ELF-1 (cell line): ENCODE measurements at regions not wholly inside any gene's neighbourhood (a gene's known extent, or its start where the extent isn't known, plus 50 kb on each side); places are given as distances from the start of the nearest gene placed in this dataset.
A peak's percentile ranks its signal among the peaks of the same experiment; 100 is the strongest.

Experiments used
- DNase-seq: peaks from one replicate; pipeline ENCODE4 v3.0.0-alpha.2; 2016; ENCODE audit warnings: low read depth, low spot score

GRCh38 chr20:40542065-40542464 lies 147.0 kb downstream of the MAFB start:
- DNase-seq = no peak

DNA sequence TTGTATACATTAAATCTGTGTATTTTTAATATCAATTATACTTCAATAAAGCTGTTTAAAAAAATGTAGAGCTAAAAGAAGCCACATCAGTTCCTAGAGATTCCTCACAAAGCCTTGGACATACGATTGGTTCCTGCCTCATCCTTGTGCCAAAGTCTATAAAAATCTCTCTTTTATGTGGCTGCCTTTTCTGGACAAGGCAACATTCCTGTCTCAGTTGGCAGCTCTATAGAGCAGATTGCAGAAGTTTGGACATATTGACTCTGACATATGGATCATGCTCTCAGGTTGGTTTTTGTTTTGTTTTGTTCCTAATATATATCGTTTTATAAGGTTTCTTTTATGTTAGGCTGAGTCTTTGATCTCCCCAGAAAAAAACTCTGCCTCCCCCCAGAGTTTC lies 148.9 kb downstream of the MAFB start:
- no peak for DNase-seq

DNA sequence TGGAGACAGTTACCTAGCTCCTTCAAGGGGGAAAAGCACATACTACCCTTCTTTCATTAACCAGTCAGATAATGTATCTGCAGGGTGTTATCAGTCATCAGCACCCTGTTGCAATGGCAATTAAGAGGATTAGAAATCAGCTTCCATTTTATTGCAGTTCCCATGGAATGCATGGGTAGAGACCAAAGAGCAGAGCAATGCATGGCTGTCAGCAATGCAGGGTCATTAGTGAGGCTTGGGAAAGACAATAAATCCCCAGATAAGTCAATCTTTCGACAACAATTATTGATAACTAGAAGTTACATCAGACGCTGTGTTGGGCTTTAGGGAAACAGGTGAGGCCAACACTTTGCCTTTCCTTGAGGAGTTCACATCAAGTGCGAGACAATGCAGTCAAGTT lies 150.9 kb downstream of the MAFB start:
- DNase-seq = no peak

DNA sequence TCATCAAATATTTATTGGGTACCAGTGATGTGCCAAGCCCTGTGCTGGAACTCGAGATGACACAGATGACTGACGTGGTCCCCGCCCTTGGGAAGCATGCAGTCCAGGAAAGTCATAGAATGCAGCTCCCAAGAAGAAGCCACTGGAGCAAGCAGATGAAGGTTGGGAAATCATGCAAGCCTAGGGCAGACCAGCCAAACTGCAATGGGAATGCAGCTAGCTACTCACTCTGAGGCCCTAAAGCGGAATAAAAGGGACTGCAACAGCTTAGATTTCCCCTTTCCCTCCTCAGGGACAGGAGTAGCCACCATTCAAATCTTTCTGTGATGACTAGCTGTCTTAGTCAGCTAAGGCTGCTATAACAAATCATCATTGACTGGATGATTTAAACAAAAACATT lies 152.2 kb downstream of the MAFB start:
- DNase-seq = no peak

GRCh38 chr20:40535816-40536215 lies 153.2 kb downstream of the MAFB start:
- no peak for DNase-seq

- peak; percentile 12 for DNase-seq
Measured at GRCh38 chr20:40532103-40532502, 156.9 kb downstream of the MAFB start.

DNA sequence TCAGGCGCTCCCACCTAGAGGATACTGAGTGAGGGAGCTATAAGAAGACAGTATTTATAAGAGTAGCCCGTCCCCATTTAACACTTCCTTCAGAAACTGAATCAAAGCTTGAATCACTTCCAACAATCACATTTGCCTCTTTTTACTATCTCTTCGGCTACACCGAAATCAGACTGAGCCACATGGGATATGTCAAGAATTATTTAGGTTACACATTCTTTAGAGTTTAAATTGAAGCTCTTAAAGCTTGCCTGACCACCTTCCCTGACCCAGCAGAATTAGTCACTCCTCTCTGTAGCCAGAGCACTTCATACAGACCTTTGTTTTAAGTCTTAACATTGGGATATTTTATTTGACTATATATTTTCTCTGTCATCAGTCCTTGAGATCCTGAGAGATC lies 163.7 kb downstream of the MAFB start:
- DNase-seq = no peak

- no peak for DNase-seq
Measured at GRCh38 chr20:40524071-40524470, 165.0 kb downstream of the MAFB start.

DNA sequence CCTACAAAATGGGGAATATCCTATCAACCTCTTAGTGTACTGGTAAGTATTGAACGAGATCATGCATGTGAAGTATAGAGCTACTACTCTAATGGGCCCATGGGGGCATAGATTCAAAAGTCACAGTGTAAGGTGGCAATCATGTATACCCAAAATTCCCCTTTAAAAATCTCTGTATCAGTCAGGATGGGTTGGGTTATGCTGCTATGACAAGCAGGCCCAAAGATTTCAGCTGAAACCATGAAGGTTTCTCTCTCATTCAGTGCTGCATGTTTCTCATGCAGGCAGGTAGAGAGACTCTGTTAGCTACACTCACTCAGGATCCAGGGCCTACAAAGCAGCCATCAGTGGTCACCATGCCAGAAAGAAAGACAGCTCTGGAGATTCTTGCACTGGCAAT lies 166.6 kb downstream of the MAFB start:
- DNase-seq = no peak

DNA sequence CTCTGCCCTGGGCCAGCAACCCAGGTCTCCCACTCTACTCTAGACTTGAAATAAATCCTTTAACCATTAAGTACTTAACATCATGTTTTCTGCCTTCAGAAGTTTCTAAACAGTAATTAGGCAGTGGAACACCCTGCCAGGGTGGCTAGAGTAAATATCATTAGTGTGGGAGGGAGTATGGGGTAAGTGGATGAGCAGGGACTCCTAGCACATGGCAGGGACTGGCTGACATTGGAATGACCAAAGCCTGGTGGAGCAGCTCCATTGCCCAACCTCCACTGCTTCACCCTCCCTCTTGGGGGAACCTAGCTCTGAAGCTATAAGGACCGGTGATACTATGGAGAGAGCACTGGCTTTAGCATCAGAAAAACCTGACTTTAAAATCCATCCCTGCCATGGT lies 167.1 kb downstream of the MAFB start:
- DNase-seq = no peak

- DNase-seq = no peak
Measured at GRCh38 chr20:40519918-40520317, 169.1 kb downstream of the MAFB start.

DNA sequence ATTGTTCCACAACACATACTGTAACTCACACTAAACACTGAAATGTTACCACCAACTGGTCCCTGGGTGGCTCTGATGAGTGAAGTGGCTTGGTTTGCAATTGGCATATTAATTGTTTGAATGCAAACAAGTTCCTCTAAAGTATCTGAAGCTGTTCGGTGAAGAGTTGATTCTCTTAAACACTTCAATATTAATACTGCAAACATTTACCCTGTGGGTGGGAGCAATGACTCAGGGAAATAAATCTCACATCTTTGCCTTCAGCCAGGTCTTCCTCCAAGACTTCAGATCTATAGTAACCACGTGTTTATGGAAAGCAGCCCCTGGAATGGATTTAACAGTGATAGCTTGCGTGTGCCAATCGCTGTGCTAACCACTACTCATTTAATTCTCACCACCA lies 176.0 kb downstream of the MAFB start:
- DNase-seq = no peak

DNA sequence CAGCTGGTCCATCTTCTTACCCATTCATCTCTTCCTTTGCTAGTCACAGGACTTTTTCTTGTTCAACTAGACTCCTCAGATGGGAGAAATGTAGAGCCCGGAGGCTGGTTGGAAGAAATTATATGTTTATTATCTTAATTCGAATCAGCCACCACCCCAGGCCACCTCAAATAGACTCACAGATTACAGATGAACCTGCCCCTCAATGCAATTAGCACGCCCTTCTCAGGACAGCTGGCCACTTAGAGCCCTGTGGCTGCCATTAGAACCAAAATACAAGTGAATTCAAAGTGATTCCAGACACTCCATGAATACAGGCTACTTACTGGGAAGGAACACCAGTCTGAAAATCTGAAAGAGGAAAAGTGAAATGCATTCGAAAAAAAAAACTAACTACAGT lies 176.4 kb downstream of the MAFB start:
- DNase-seq = no peak

GRCh38 chr20:40511478-40511877 lies 177.6 kb downstream of the MAFB start:
- DNase-seq = peak; percentile 18

DNA sequence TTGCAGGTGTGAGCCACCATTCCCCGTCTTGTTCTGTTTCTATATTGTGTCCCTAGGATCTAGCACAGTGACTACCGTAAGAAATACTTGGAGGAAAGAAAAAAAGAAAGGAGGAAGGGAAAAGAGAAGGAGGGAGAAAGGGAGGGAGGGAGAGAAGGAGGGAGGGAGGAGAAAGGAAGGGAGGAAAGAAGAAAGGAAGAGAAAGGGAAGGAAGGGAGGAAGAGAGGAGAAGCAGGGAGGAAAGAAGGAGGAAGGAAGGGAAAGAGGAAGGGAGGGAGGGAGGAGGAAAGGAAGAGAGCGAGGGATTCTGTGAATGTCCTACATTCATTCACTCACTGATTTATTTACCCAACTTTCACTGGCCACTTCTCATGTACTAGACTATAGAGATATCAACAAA lies 178.4 kb downstream of the MAFB start:
- DNase-seq = no peak

DNA sequence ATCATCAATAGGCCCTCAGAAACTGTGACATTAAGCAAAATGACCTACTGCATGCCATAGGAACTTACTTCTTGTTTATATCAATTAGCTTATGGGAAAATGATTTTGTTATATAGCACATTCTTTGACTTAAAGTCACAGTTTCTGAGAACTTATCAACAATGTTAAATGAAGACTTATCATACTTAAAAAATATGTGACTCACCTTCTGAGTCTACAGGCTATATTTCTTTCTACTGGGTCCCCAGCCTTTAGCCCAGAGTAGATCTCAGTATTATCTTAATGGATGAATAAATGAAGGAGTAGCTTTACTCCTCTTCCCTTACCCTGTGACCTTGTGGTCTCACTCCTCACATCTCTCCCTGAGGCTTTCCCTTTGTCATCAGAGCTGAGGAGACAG lies 180.2 kb downstream of the MAFB start:
- no peak for DNase-seq

DNA sequence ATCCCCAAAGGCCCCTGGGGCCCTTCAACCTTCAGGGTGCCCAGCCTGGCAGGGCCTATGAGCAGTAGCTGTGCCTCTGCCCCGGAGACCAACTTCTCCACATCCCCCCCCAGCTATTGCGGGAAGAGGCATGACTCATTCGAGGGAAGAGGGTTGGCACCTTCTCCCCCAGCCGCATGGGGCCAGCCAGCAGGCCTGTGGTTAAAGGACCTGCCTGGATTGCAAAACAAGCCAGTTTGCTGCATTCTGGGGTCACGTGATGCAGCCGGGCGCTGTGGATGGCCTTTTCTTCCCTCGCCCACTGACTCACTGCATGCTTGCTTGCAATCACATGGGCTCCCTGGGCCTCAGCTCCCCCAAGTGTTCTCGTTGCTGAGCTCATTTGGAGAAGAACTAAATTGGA lies 182.5 kb downstream of the MAFB start:
- DNase-seq = peak; percentile 41

- DNase-seq = no peak
Measured at GRCh38 chr20:40503119-40503518, 185.9 kb downstream of the MAFB start.

DNA sequence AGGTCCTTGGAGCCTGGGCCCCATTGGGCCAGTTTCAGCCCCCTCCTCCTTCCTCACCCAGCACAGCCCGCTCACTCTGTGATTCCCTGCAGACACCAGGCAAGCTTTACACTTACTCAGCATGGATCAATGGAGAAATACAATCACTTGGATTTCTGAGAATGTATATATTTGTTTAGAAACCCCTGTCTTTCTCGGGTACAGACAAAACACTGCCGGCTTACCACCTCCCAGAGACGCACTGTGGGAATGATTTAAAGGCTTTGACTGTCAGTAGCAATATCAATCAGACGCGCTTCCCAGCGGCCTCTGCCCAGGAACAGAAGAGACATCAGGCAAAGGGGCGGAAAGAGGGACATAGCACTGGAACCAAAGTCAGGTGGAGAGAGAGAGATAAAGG lies 186.5 kb downstream of the MAFB start:
- no peak for DNase-seq

GRCh38 chr20:40499391-40499790 lies 189.6 kb downstream of the MAFB start:
- DNase-seq = no peak

DNA sequence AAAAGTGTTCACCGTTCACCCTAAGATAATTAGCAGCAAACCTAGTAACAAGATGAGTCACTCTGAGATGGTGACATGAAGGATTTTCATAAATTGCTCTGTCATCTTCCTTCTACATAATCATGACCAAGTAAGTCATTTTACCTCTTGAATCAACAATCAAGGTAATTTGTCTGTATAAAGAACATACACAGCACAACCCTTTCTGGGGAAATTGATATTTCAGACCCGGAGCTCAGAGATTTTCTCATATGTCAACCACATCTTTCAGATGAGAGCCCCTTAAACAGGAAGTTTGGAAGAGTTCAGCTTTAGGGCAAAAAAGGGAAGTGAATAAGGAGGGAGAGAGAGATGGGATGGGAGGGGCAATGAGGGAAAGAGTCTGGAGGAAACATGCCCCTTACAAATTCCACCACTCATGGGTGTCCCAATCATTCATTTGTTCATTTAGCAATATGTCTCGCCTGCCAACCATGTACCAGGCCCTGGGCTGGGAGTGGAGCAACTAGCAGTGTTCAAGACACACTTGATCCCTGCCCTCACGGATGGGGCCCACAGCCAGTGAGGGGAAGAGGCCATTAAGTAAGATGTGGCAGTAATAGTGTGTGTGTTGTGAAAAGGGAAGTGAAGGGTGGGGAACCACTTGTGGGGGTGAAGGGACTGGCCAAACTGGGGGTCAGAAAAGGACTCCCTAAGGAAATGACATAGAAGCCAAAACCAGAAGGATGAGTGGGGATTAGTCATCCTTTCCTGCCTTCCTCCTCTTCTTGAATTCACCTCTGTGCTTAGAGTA lies 190.9 kb downstream of the MAFB start:
- DNase-seq = no peak

- DNase-seq = no peak
Measured at GRCh38 chr20:40495956-40496355, 193.1 kb downstream of the MAFB start.

- no peak for DNase-seq
Measured at GRCh38 chr20:40494248-40494647, 194.8 kb downstream of the MAFB start.

DNA sequence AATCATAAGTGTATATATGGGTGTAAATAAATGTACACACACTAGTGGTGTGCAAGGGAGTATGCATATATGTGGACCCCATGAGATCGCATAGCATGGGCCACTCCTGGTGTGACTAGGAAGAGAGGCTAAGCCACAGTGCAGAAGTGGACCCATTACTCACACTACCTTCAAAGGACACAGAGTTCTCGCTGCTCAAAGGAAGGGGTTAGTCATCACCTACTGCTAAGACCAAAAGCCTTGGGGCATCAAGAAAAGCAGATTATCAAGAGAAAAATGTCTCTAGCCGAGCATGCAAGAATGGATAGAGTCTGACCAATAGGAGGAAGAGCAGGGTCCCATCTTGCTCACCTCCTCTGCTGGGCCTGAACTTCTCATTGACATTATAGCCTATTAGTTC lies 195.5 kb downstream of the MAFB start:
- no peak for DNase-seq
